Ascending aorta (tissue), 2 donors: ENCODE measurements at regions not wholly inside any gene's neighbourhood (a gene's known extent, or its start where the extent isn't known, plus 50 kb on each side); places are given as distances from the start of the nearest gene placed in this dataset.

Source experiments
- DNase-seq, 2 donors: peaks; one replicate each; pipeline ENCODE4 v3.0.0-alpha.2; 2019; ENCODE audit warnings: low spot score in 2 of 2
- H3K27ac ChIP-seq, 2 donors: fragments of 200-600 bp; sonication (generic); one replicate each; pipeline ENCODE4 v1.5.1; 2016 to 2017; ENCODE audit warnings: mild to moderate bottlenecking in 1 of 2
- H3K27me3 ChIP-seq: fragments of 200-600 bp; sonication (generic); one replicate; pipeline ENCODE4 v1.5.1; 2017
- H3K36me3 ChIP-seq, 2 donors: fragments of 200-600 bp; sonication (generic); one replicate each; pipeline ENCODE4 v1.5.1; 2016
- H3K4me1 ChIP-seq, 2 donors: fragments of 200-600 bp; sonication (generic); one replicate each; pipeline ENCODE4 v1.5.1; 2016 to 2017; ENCODE audit warnings: mild to moderate bottlenecking in 1 of 2
- H3K4me3 ChIP-seq, 2 donors: fragments of 200-600 bp; sonication (generic); one replicate each; pipeline ENCODE4 v1.5.1; 2016 to 2017; ENCODE audit warnings: mild to moderate bottlenecking in 1 of 2
- H3K9me3 ChIP-seq, 2 donors: fragments of 200-600 bp; sonication (generic); one replicate each; pipeline ENCODE4 v1.5.1; 2016
- CTCF ChIP-seq, 3 experiments: fragments of 200-600 bp in 2 of 3; fragments of 450-650 bp in 1 of 3; sonication (generic) in 2 of 3; IDR thresholded peaks; one replicate each; pipeline ENCODE4 v1.5.1; 2016 to 2019; ENCODE audit warnings: antibody characterized with exemption in 3 of 3, mild to moderate bottlenecking in 1 of 3, moderate library complexity in 1 of 3
- intact Hi-C: fragments of 100-400 bp; cut with DNase I; formaldehyde crosslinking; loops from one replicate; pipeline ENCODE4 v1.15.1; 2023

- Histone ChIP-seq H3K27ac (no peak overlapping the region), H3K36me3 (no peaks in the 10 kb centered on the region), H3K27me3 (no peaks in the 10 kb centered on the region), H3K9me3 (no peaks in the 10 kb centered on the region), H3K4me3 (no peak overlapping the region), H3K4me1 (no peaks in the 10 kb centered on the region)
- DNase-seq: no peak
- intact Hi-C loops: no loop called here
- no peak for TF ChIP-seq CTCF (IDR thresholded peaks at IDR 0.05)
Measured at GRCh38 chr12:25755136-25755970, 202.3 kb upstream of the LMNTD1 start.

DNA sequence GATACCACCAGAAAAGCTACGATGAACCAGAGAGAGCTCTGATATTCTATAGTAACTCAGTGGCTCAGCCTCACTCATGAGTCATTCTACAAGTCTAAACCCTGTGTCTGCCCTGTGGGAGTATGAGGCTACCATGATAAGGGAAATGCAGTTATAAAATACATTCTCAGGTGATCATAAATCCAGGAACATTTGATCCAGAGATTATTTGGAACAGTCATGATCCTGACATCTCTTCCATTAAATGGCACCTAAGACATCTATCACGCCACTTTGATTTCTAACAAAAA, 202.6 kb upstream of the RASSF8 start:
- Histone ChIP-seq H3K4me1 (no peaks in the 10 kb centered on the region), H3K9me3 (no peaks in the 10 kb centered on the region), H3K27me3 (no peaks in the 10 kb centered on the region), H3K36me3 (no peaks in the 10 kb centered on the region), H3K4me3 (no peak overlapping the region), H3K27ac (no peak overlapping the region)
- DNase-seq: no peak
- no peak for TF ChIP-seq CTCF (IDR thresholded peaks at IDR 0.05)
- intact Hi-C loops: no loop called here

DNA sequence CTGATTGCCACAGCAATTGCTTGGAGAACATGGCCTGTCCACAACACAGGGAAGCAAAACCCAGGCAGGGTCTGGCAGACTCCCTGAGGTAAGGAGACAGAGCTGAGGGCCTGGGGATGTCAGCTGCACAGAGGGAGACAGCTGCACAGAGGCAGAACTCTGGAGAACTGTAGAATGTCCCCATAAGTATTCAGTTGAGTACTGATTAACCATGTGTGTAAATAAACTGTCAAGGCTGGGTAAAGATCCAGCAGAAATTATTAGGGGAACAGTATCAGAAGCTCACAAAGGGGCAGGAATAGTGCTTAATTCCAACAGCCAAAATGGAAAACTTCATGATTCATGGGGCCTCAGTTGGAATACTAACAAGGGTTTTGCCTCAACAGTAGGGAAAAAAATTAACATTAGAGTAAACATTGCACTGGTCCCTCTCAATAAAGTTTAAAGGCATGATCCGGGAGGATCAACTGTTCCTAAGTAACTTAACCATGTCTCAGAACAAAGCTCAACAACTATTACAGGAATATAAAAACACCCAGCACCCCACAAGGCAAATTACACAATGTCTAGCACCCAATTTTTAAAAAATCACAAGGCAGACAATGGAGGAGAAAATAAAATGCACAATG, 201.3 kb upstream of the RASSF8 start:
- Histone ChIP-seq H3K4me1 (no peaks in the 10 kb centered on the region), H3K27ac (no peak overlapping the region), H3K4me3 (no peak overlapping the region), H3K36me3 (no peaks in the 10 kb centered on the region), H3K27me3 (no peaks in the 10 kb centered on the region), H3K9me3 (no peaks in the 10 kb centered on the region)
- no peak for DNase-seq
- TF ChIP-seq CTCF (IDR thresholded peaks at IDR 0.05): no peak
- intact Hi-C loops: no loop called here

DNA sequence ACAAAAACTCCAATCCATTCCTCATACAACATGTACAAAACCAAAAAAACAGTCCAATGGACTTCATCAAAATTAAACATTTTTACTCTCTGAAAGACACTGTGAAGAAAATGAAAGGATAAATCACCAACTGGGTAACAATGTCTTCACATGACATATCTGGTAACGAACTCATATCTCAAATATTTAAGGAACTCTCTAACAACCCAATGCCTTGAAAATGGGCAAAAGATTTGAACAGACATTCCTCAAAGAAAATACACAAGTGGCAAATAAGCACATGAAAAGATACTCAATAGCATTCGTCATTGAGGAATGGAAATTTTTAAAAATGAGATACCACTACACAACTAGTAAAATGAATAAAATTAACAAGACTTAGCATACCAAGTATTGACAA, 198.7 kb upstream of the RASSF8 start:
- no peak overlapping the region for H3K4me3 ChIP-seq
- no peak overlapping the region for H3K27ac ChIP-seq
- intact Hi-C loops: no loop called here
- H3K27me3 ChIP-seq: no peaks in the 10 kb centered on the region
- no peaks in the 10 kb centered on the region for H3K4me1 ChIP-seq
- no peak for DNase-seq
- TF ChIP-seq CTCF (IDR thresholded peaks at IDR 0.05): no peak
- H3K36me3 ChIP-seq: no peaks in the 10 kb centered on the region
- no peaks in the 10 kb centered on the region for H3K9me3 ChIP-seq

- H3K4me3 ChIP-seq: no peak overlapping the region
- TF ChIP-seq CTCF (IDR thresholded peaks at IDR 0.05): no peak
- no peak overlapping the region for H3K27ac ChIP-seq
Measured at GRCh38 chr12:25761356-25761755, 197.1 kb upstream of the RASSF8 start.

More at GRCh38 chr12:25761356-25761755, 197.1 kb upstream of the RASSF8 start:
- H3K27me3 ChIP-seq: no peaks in the 10 kb centered on the region
- intact Hi-C loops: no loop called here
- H3K9me3 ChIP-seq: no peaks in the 10 kb centered on the region
- no peak for DNase-seq
- H3K4me1 ChIP-seq: no peaks in the 10 kb centered on the region
- H3K36me3 ChIP-seq: no peaks in the 10 kb centered on the region
